IMR-90 (cell line): ENCODE measurements at regions not wholly inside any gene's neighbourhood (a gene's known extent, or its start where the extent isn't known, plus 50 kb on each side); places are given as distances from the start of the nearest gene placed in this dataset.
"Not testable (repeated sequence)": the region's sequence is repeated elsewhere in the genome, so short reads cannot be mapped to it uniquely, and the experiment has no call there.

ENCODE experiments used
- BHLHE40 ChIP-seq: fragments of 150-350 bp; IDR thresholded peaks from 2 replicates; pipeline ENCODE4 v1.6.1; 2016; ENCODE audit warnings: mild to moderate bottlenecking, low read depth, low read length
- CTCF ChIP-seq: conservative IDR thresholded peaks from 2 replicates; pipeline ENCODE4 v1.5.1; 2012; ENCODE audit warnings: mild to moderate bottlenecking, low read depth, low read length, improper control_type of control experiment
- ELK1 ChIP-seq: fragments of 150-350 bp; IDR thresholded peaks from 2 replicates; pipeline ENCODE4 v1.6.1; 2016; ENCODE audit warnings: low read depth, mild to moderate bottlenecking, low read length, moderate library complexity, borderline replicate concordance
- RFX5 ChIP-seq: IDR thresholded peaks from 2 replicates; pipeline ENCODE4 v1.8.0; 2012; ENCODE audit warnings: low read depth, mild to moderate bottlenecking, low read length, moderate library complexity

- TF ChIP-seq BHLHE40, CTCF, ELK1, RFX5: not testable (repeated sequence)
These were observed 257.0 kb upstream of the PLCXD1 start for GRCh38 chrX:24139-24538.
